ENCODE measurements at regions not wholly inside any gene's neighbourhood (a gene's known extent, or its start where the extent isn't known, plus 50 kb on each side); places are given as distances from the start of the nearest gene placed in this dataset.

DNA sequence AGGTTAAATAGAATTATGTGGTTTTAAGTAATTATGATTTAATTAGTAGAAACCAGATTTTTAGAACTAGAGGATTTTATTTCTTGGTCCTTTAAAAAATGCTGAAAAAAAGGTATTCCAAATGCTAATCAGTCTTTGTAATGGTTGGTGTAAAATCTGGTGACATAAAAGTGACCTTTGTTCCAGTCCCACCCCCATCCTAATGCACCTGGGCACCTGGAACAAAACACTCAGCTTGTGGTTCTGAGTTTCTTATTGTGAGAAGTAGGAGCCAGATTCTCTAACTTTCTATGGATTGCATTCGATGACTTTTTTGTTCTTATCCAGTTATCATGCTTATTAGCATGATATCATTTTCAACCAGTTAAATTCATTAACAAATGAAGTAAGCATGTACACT lies 115.1 kb upstream of the CTNND2 start:
- TF ChIP-seq CTCF (conservative IDR thresholded peaks at IDR 0.05; ENCODE audit: low read depth in 2 of 2) (no peak), POLR2AphosphoS5 (IDR thresholded peaks at IDR 0.05; ENCODE audit: low read depth) (no peak), EZH2 (IDR thresholded peaks at IDR 0.05; ENCODE audit: low read depth, unreplicated experiment) (no peak), CREB1 (CRISPR knock-in tag; IDR thresholded peaks at IDR 0.05; ENCODE audit: low read depth) (no peak)
- TF ChIP-seq, protein P1, sequence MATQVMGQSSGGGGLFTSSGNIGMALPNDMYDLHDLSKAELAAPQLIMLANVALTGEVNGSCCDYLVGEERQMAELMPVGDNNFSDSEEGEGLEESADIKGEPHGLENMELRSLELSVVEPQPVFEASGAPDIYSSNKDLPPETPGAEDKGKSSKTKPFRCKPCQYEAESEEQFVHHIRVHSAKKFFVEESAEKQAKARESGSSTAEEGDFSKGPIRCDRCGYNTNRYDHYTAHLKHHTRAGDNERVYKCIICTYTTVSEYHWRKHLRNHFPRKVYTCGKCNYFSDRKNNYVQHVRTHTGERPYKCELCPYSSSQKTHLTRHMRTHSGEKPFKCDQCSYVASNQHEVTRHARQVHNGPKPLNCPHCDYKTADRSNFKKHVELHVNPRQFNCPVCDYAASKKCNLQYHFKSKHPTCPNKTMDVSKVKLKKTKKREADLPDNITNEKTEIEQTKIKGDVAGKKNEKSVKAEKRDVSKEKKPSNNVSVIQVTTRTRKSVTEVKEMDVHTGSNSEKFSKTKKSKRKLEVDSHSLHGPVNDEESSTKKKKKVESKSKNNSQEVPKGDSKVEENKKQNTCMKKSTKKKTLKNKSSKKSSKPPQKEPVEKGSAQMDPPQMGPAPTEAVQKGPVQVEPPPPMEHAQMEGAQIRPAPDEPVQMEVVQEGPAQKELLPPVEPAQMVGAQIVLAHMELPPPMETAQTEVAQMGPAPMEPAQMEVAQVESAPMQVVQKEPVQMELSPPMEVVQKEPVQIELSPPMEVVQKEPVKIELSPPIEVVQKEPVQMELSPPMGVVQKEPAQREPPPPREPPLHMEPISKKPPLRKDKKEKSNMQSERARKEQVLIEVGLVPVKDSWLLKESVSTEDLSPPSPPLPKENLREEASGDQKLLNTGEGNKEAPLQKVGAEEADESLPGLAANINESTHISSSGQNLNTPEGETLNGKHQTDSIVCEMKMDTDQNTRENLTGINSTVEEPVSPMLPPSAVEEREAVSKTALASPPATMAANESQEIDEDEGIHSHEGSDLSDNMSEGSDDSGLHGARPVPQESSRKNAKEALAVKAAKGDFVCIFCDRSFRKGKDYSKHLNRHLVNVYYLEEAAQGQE (IDR thresholded peaks at IDR 0.05; ENCODE audit: unreplicated experiment): no peak

Measured in GM23338 (cell line).